SK-N-SH (cell line): ENCODE measurements at regions not wholly inside any gene's neighbourhood (a gene's known extent, or its start where the extent isn't known, plus 50 kb on each side); places are given as distances from the start of the nearest gene placed in this dataset.

Source experiments
- CTCF ChIA-PET: fragments of 300-600, 350-600 bp; formaldehyde crosslinking; extraction: SDS; loops from one replicate; lab custom pipeline; 2021; lab: Yijun Ruan, JAX
- POLR2A ChIA-PET: fragments of 350-600 bp; sonication (Branson Sonifier 250); formaldehyde crosslinking; extraction: SDS; loops from one replicate; lab custom pipeline; 2020; ENCODE audit warnings: antibody characterized with exemption, inconsistent platforms; lab: Yijun Ruan, JAX
- DNase-seq: peaks from one replicate; pipeline ENCODE4 v3.0.0; 2012
- H2AFZ ChIP-seq: fragments of 200-600 bp; sonication (generic); 2 replicates; pipeline ENCODE4 v1.8.1; 2016; ENCODE audit warnings: antibody characterized with exemption, mild to moderate bottlenecking, low read depth
- H3F3A ChIP-seq: fragments of 200-600 bp; sonication (generic); replicated peaks from 2 replicates; pipeline ENCODE3; 2016; ENCODE audit warnings: antibody characterized with exemption, mild to moderate bottlenecking; ENCODE audit not compliant: insufficient read depth
- H3K27ac ChIP-seq, 2 experiments: fragments of 200-500 bp in 1 of 2; fragments of 200-600 bp in 1 of 2; sonication (Bioruptor generic) in 1 of 2; sonication (generic), shearing (Covaris generic) in 1 of 2; 2 replicates each; pipeline versions ENCODE4 v1.5.1 to v1.6.1; 2014 to 2016; ENCODE audit warnings: low read depth in 2 of 2, inconsistent platforms in 1 of 2, low read length in 1 of 2, mild to moderate bottlenecking in 1 of 2, mixed read lengths in 1 of 2
- H3K27me3 ChIP-seq: fragments of 200-600 bp; sonication (generic), shearing (Covaris generic); 2 replicates; pipeline ENCODE4 v1.6.1; 2016; ENCODE audit warnings: mixed run types; ENCODE audit not compliant: insufficient read depth
- H3K36me3 ChIP-seq, 2 experiments: fragments of 200-500 bp in 1 of 2; fragments of 200-600 bp in 1 of 2; sonication (Bioruptor generic) in 1 of 2; sonication (generic) in 1 of 2; replicated peaks in 1 of 2; 2 replicates each; pipeline versions ENCODE3 to v1.5.1; 2014 to 2016; ENCODE audit warnings: low read length in 1 of 2, mild to moderate bottlenecking in 1 of 2; ENCODE audit not compliant: insufficient read depth in 2 of 2, control insufficient read depth in 1 of 2
- H3K4me1 ChIP-seq, 2 experiments: fragments of 200-500 bp in 1 of 2; fragments of 200-600 bp in 1 of 2; sonication (Bioruptor generic) in 1 of 2; sonication (generic), shearing (Covaris generic) in 1 of 2; 2 replicates each; pipeline versions ENCODE4 v1.5.1 to v1.6.1; 2014 to 2016; ENCODE audit warnings: low read depth in 1 of 2, low read length in 1 of 2, mixed run types in 1 of 2; ENCODE audit not compliant: insufficient read depth in 2 of 2, control insufficient read depth in 1 of 2
- H3K4me2 ChIP-seq: fragments of 200-600 bp; sonication (generic), shearing (Covaris generic); 2 replicates; pipeline ENCODE4 v1.6.1; 2017; ENCODE audit warnings: mixed run types
- H3K4me3 ChIP-seq, 2 experiments: fragments of 200-500 bp in 1 of 2; fragments of 200-600 bp in 1 of 2; sonication (Bioruptor generic) in 1 of 2; sonication (generic), shearing (Covaris generic) in 1 of 2; 2 replicates each; pipeline versions ENCODE4 v1.5.1 to v1.8.1; 2014 to 2016; ENCODE audit warnings: low read depth in 2 of 2, inconsistent platforms in 1 of 2, low read length in 1 of 2, mild to moderate bottlenecking in 1 of 2, mixed read lengths in 1 of 2, moderate library complexity in 1 of 2
- H3K79me2 ChIP-seq: fragments of 200-600 bp; sonication (generic); 2 replicates; pipeline ENCODE4 v1.8.1; 2017; ENCODE audit warnings: mild to moderate bottlenecking; ENCODE audit not compliant: insufficient read depth
- H3K9ac ChIP-seq: fragments of 200-600 bp; sonication (generic); 2 replicates; pipeline ENCODE4 v1.6.1; 2017; ENCODE audit warnings: mixed run types
- H3K9me2 ChIP-seq: fragments of 200-600 bp; sonication (generic); 2 replicates; pipeline ENCODE4 v1.6.1; 2017; ENCODE audit warnings: mixed run types
- H3K9me3 ChIP-seq: fragments of 200-600 bp; sonication (generic); 2 replicates; pipeline ENCODE4 v1.6.1; 2017; ENCODE audit warnings: mixed run types, mild to moderate bottlenecking, moderate library complexity
- H4K20me1 ChIP-seq: fragments of 200-600 bp; sonication (generic); 2 replicates; pipeline ENCODE4 v1.6.1; 2017; ENCODE audit warnings: mild to moderate bottlenecking, mixed run types; ENCODE audit not compliant: insufficient read depth
- CHD2 ChIP-seq: fragments of 150-350 bp; IDR thresholded peaks from 2 replicates; pipeline ENCODE4 v1.6.1; 2018; ENCODE audit warnings: low read length; ENCODE audit not compliant: partially characterized antibody
- EP300 ChIP-seq, 2 experiments: IDR thresholded peaks; 2 replicates each; pipeline versions ENCODE4 v1.4.0 to v1.6.1; 2012; ENCODE audit warnings: borderline replicate concordance in 1 of 2, low read depth in 1 of 2, low read length in 1 of 2
- FOSL2 ChIP-seq: IDR thresholded peaks from 2 replicates; pipeline ENCODE4 v1.4.0; 2012; ENCODE audit warnings: low read depth, mild to moderate bottlenecking, moderate library complexity, borderline replicate concordance
- FOXJ3 ChIP-seq: sonication (generic); formaldehyde crosslinking; IDR thresholded peaks from 2 replicates; pipeline ENCODE4 v1.5.1; 2020; ENCODE audit warnings: mild to moderate bottlenecking, missing genetic modification reagents
- GABPA ChIP-seq: IDR thresholded peaks from 2 replicates; pipeline ENCODE4 v1.4.0; 2012; ENCODE audit warnings: low read depth, mild to moderate bottlenecking
- GATA2 ChIP-seq: sonication (generic); formaldehyde crosslinking; IDR thresholded peaks from 2 replicates; pipeline ENCODE4 v1.5.0; 2020; ENCODE audit warnings: mild to moderate bottlenecking, missing genetic modification reagents
- JUND ChIP-seq: IDR thresholded peaks from 2 replicates; pipeline ENCODE4 v1.4.0; 2012
- POLR2AphosphoS5 ChIP-seq: IDR thresholded peaks from 2 replicates; pipeline ENCODE4 v1.6.1; 2012; ENCODE audit warnings: low read depth, low read length
- RAD21 ChIP-seq: IDR thresholded peaks from 2 replicates; pipeline ENCODE4 v1.6.1; 2012; ENCODE audit warnings: mild to moderate bottlenecking, low read length
- RXRA ChIP-seq: IDR thresholded peaks from 2 replicates; pipeline ENCODE4 v1.4.0; 2012; ENCODE audit warnings: low read depth, mild to moderate bottlenecking, borderline replicate concordance
- SMC3 ChIP-seq: IDR thresholded peaks from 2 replicates; pipeline ENCODE4 v1.6.1; 2012; ENCODE audit warnings: low read depth, low read length, improper control_type of control experiment
- WGBS: methylation state at CpG from one replicate; pipeline ENCODE4 v1.1.6; 2017; ENCODE audit warnings: low lambda C conversion rate; 5-methylcytosine and 5-hydroxymethylcytosine counted together
- TF ChIP-seq, protein P1 (sequence below): fragments of 150-350 bp; IDR thresholded peaks from 2 replicates; pipeline ENCODE4 v1.6.1; 2016; ENCODE audit warnings: mild to moderate bottlenecking, low read depth, low read length
- TF ChIP-seq, protein P2 (sequence below): IDR thresholded peaks from 2 replicates; pipeline ENCODE4; 2012
- TF ChIP-seq, protein P3 (sequence below): IDR thresholded peaks from 2 replicates; pipeline ENCODE4 v1.6.1; 2012; ENCODE audit warnings: mild to moderate bottlenecking, low read depth, low read length, moderate library complexity
- TF ChIP-seq, protein P4 (sequence below): IDR thresholded peaks from 2 replicates; pipeline ENCODE4 v1.4.0; 2012; ENCODE audit warnings: low read depth
- TF ChIP-seq, protein P5 (sequence below): IDR thresholded peaks from 2 replicates; pipeline ENCODE4 v1.4.0; 2012; ENCODE audit warnings: low read depth, borderline replicate concordance
- TF ChIP-seq, protein P6 (sequence below): fragments of 200-600 bp; sonication (generic); IDR thresholded peaks from 2 replicates; pipeline ENCODE4 v1.6.1; 2017; ENCODE audit warnings: antibody characterized with exemption, mild to moderate bottlenecking, moderate library complexity

DNA sequence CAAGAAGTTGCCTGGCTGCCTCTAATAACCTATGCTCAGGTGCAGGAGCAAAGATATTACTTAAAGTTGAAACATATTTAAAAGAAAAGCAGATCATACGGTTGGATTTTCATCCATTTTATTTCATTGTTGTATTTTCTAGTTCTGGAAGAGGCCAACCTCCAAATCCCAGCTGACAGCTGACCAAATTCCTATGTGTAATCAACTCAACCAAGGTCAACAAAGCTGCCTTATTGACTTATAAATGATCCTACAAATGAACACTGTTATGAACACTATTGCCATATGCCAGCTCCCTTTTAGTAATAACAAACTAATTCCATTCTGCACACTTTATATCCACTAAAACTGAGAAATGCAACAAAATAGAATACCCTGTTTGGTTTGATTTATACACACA is 1537.4 kb downstream of the SLITRK1 start:
- Histone ChIP-seq H3K4me3 (no peak overlapping the region), H3K9me2 (no peaks in the 10 kb centered on the region), H4K20me1 (no peaks in the 10 kb centered on the region), H3K9me3 (no peaks in the 10 kb centered on the region), H2AFZ (no peak overlapping the region), H3K27ac (no peak overlapping the region), H3K9ac (no peak overlapping the region), H3K79me2 (no peaks in the 10 kb centered on the region), H3K36me3 (no peaks in the 10 kb centered on the region), H3F3A (no peaks in the 10 kb centered on the region), H3K4me1 (no peaks in the 10 kb centered on the region; a peak in 1 of 4 replicates), H3K27me3 (no peaks in the 10 kb centered on the region), H3K4me2 (no peak overlapping the region)
- no peak for DNase-seq
- 0% methylated on average over 1 of the region's 1 CpG for WGBS
- ChIA-PET POLR2A (no interaction called here), CTCF (no interaction called here)
- TF ChIP-seq EP300 (IDR thresholded peaks at IDR 0.05; ENCODE audit: borderline replicate concordance in 1 of 2, low read depth in 1 of 2, low read length in 1 of 2) (no peak), SMC3 (no peak), RXRA (no peak)
- TF ChIP-seq, protein P1, sequence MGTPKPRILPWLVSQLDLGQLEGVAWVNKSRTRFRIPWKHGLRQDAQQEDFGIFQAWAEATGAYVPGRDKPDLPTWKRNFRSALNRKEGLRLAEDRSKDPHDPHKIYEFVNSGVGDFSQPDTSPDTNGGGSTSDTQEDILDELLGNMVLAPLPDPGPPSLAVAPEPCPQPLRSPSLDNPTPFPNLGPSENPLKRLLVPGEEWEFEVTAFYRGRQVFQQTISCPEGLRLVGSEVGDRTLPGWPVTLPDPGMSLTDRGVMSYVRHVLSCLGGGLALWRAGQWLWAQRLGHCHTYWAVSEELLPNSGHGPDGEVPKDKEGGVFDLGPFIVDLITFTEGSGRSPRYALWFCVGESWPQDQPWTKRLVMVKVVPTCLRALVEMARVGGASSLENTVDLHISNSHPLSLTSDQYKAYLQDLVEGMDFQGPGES: no peak
- TF ChIP-seq, protein P2, sequence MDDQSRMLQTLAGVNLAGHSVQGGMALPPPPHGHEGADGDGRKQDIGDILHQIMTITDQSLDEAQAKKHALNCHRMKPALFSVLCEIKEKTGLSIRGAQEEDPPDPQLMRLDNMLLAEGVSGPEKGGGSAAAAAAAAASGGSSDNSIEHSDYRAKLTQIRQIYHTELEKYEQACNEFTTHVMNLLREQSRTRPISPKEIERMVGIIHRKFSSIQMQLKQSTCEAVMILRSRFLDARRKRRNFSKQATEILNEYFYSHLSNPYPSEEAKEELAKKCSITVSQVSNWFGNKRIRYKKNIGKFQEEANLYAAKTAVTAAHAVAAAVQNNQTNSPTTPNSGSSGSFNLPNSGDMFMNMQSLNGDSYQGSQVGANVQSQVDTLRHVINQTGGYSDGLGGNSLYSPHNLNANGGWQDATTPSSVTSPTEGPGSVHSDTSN: no peak

DNA sequence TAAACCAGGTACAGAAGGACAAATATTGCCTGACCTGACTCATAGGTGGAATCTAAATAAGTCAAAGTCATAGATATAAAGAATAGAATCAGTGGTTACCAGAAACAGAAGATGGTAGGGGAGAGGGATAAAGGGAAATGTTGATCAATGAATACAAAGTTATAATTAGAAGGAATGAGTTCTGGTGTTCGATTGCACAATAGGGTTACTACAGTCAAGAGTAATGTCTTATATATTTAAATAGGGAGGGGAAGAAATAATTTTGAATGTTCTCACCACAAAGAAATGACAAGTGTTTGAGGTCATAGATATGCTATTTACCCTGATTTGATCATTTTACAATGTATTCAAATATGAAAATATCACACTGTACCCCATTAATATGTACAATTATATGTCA is 1541.2 kb downstream of the SLITRK1 start:
- H3K4me3 ChIP-seq: no peak overlapping the region
- ChIA-PET CTCF (no interaction called here), POLR2A (no interaction called here)
- no peak overlapping the region for H3K27ac ChIP-seq
- H3K27me3 ChIP-seq: no peaks in the 10 kb centered on the region
- no peaks in the 10 kb centered on the region; a peak in 1 of 4 replicates for H3K4me1 ChIP-seq
- no peaks in the 10 kb centered on the region for H3K9me2 ChIP-seq
- H3K79me2 ChIP-seq: no peaks in the 10 kb centered on the region
- 0% methylated on average over 1 of the region's 1 CpG for WGBS
- no peak overlapping the region for H2AFZ ChIP-seq
- no peak overlapping the region for H3K4me2 ChIP-seq
- no peaks in the 10 kb centered on the region for H3K36me3 ChIP-seq
- no peaks in the 10 kb centered on the region for H4K20me1 ChIP-seq
- no peaks in the 10 kb centered on the region for H3F3A ChIP-seq
- no peak overlapping the region for H3K9ac ChIP-seq
- no peaks in the 10 kb centered on the region for H3K9me3 ChIP-seq
- no peak for DNase-seq
- no peak for TF ChIP-seq GABPA
- TF ChIP-seq, protein P3, sequence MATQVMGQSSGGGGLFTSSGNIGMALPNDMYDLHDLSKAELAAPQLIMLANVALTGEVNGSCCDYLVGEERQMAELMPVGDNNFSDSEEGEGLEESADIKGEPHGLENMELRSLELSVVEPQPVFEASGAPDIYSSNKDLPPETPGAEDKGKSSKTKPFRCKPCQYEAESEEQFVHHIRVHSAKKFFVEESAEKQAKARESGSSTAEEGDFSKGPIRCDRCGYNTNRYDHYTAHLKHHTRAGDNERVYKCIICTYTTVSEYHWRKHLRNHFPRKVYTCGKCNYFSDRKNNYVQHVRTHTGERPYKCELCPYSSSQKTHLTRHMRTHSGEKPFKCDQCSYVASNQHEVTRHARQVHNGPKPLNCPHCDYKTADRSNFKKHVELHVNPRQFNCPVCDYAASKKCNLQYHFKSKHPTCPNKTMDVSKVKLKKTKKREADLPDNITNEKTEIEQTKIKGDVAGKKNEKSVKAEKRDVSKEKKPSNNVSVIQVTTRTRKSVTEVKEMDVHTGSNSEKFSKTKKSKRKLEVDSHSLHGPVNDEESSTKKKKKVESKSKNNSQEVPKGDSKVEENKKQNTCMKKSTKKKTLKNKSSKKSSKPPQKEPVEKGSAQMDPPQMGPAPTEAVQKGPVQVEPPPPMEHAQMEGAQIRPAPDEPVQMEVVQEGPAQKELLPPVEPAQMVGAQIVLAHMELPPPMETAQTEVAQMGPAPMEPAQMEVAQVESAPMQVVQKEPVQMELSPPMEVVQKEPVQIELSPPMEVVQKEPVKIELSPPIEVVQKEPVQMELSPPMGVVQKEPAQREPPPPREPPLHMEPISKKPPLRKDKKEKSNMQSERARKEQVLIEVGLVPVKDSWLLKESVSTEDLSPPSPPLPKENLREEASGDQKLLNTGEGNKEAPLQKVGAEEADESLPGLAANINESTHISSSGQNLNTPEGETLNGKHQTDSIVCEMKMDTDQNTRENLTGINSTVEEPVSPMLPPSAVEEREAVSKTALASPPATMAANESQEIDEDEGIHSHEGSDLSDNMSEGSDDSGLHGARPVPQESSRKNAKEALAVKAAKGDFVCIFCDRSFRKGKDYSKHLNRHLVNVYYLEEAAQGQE: no peak
- TF ChIP-seq, protein P4, sequence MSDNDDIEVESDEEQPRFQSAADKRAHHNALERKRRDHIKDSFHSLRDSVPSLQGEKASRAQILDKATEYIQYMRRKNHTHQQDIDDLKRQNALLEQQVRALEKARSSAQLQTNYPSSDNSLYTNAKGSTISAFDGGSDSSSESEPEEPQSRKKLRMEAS: no peak
- TF ChIP-seq, protein P5, sequence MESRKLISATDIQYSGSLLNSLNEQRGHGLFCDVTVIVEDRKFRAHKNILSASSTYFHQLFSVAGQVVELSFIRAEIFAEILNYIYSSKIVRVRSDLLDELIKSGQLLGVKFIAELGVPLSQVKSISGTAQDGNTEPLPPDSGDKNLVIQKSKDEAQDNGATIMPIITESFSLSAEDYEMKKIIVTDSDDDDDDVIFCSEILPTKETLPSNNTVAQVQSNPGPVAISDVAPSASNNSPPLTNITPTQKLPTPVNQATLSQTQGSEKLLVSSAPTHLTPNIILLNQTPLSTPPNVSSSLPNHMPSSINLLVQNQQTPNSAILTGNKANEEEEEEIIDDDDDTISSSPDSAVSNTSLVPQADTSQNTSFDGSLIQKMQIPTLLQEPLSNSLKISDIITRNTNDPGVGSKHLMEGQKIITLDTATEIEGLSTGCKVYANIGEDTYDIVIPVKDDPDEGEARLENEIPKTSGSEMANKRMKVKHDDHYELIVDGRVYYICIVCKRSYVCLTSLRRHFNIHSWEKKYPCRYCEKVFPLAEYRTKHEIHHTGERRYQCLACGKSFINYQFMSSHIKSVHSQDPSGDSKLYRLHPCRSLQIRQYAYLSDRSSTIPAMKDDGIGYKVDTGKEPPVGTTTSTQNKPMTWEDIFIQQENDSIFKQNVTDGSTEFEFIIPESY: no peak
- no peak for TF ChIP-seq FOSL2
- TF ChIP-seq GATA2 (CRISPR knock-in tag): no peak
- TF ChIP-seq CHD2: no peak
- TF ChIP-seq, protein P6, sequence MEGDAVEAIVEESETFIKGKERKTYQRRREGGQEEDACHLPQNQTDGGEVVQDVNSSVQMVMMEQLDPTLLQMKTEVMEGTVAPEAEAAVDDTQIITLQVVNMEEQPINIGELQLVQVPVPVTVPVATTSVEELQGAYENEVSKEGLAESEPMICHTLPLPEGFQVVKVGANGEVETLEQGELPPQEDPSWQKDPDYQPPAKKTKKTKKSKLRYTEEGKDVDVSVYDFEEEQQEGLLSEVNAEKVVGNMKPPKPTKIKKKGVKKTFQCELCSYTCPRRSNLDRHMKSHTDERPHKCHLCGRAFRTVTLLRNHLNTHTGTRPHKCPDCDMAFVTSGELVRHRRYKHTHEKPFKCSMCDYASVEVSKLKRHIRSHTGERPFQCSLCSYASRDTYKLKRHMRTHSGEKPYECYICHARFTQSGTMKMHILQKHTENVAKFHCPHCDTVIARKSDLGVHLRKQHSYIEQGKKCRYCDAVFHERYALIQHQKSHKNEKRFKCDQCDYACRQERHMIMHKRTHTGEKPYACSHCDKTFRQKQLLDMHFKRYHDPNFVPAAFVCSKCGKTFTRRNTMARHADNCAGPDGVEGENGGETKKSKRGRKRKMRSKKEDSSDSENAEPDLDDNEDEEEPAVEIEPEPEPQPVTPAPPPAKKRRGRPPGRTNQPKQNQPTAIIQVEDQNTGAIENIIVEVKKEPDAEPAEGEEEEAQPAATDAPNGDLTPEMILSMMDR: no peak
- TF ChIP-seq RAD21: no peak
- no peak for TF ChIP-seq FOXJ3 (CRISPR knock-in tag)
- TF ChIP-seq, protein P2: no peak
- no peak for TF ChIP-seq JUND
- TF ChIP-seq POLR2AphosphoS5: no peak
